NCI-H1436 (cell line): ENCODE measurements at regions not wholly inside any gene's neighbourhood (a gene's known extent, or its start where the extent isn't known, plus 50 kb on each side); places are given as distances from the start of the nearest gene placed in this dataset.

ENCODE experiments used
- DNase-seq: peaks from one replicate; lab custom pipeline; 2025; lab: John Stamatoyannopoulos, UW

GRCh38 chr12:103181366-103182152, 224.1 kb downstream of the ASCL1 start:
- DNase-seq, result no peak

GRCh38 chr12:103182299-103182698, 224.8 kb downstream of the ASCL1 start:
- no peak for DNase-seq

- no peak for DNase-seq
Observed at GRCh38 chr12:103196467-103196866, 239.0 kb downstream of the ASCL1 start.

- DNase-seq, result no peak
Observed at GRCh38 chr12:103197725-103198388, 240.4 kb downstream of the ASCL1 start.

- no peak for DNase-seq
Observed at GRCh38 chr12:103198499-103198898, 241.0 kb downstream of the ASCL1 start.

GRCh38 chr12:103205906-103206305, 248.4 kb downstream of the ASCL1 start:
- DNase-seq, result no peak

GRCh38 chr12:103207936-103208335, 250.5 kb downstream of the ASCL1 start:
- no peak for DNase-seq

- peak; percentile 95 for DNase-seq
Observed at GRCh38 chr12:103241184-103241583, 254.6 kb downstream of the C12orf42 start.

- no peak for DNase-seq
Observed at GRCh38 chr12:103244596-103244995, 251.2 kb downstream of the C12orf42 start.

GRCh38 chr12:103247531-103247930, 248.2 kb downstream of the C12orf42 start:
- DNase-seq, result no peak

- DNase-seq, result no peak
Observed at GRCh38 chr12:103249607-103250006, 246.2 kb downstream of the C12orf42 start.

- DNase-seq, result no peak
Observed at GRCh38 chr12:103250487-103250886, 245.3 kb downstream of the C12orf42 start.
